ENCODE measurements at regions not wholly inside any gene's neighbourhood (a gene's known extent, or its start where the extent isn't known, plus 50 kb on each side); places are given as distances from the start of the nearest gene placed in this dataset.

DNA sequence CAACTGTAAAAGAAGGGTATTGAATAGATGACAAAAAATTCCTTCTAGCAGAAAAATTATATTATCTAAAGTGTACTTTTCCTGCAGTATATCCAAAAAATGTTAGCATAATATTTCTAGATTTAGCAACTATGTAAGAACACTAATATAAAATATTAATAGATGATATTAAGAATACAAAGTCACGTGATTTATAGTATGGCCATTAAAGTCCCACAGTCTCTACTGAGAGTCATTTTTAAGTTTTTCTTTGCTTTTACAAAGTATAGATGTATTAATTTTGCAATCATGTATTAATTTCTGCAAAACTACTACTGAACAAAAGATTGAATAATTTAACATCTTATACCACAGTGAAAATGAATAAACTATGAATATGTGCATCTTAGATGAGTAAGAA lies 94.9 kb downstream of the ZWINT start:
- no peak overlapping the region for H2AK5ac ChIP-seq (ENCODE audit: low read depth, low read length)
- H3K4me1 ChIP-seq (replicated peaks in 1 of 4; ENCODE audit: control insufficient read depth in 3 of 4, insufficient read depth in 4 of 4, low read length in 3 of 4): no peaks in the 10 kb centered on the region
- H2BK12ac ChIP-seq (ENCODE audit: low read depth, low read length): no peak overlapping the region
- no peak for DNase-seq (ENCODE audit: low read depth in 1 of 2, low spot score in 2 of 2)
- no peak overlapping the region for H3K4ac ChIP-seq (replicated peaks; ENCODE audit: insufficient read length, low read depth, low read length)
- ChIA-PET POLR2A (ENCODE audit: partially characterized antibody) (no interaction called here), CTCF (ENCODE audit: partially characterized antibody) (no interaction called here)
- H3K36me3 ChIP-seq (ENCODE audit: control insufficient read depth in 2 of 4, insufficient read depth in 4 of 4, low read length in 3 of 4): no peaks in the 10 kb centered on the region
- no peak overlapping the region for H3K4me3 ChIP-seq (ENCODE audit: extremely low read depth in 1 of 4, insufficient read depth in 2 of 4, low read depth in 3 of 4, low read length in 4 of 4)
- H4K20me1 ChIP-seq (replicated peaks in 1 of 2; ENCODE audit: control insufficient read depth in 1 of 2, insufficient read depth in 2 of 2, low read length in 2 of 2): no peaks in the 10 kb centered on the region
- no peaks in the 10 kb centered on the region for H3K79me2 ChIP-seq (ENCODE audit: control insufficient read depth in 1 of 2, insufficient read depth in 2 of 2, low read length in 2 of 2)
- no peak overlapping the region for H3K14ac ChIP-seq (ENCODE audit: insufficient read length)
- no peaks in the 10 kb centered on the region for H3K79me1 ChIP-seq (ENCODE audit: low read depth, low read length)
- no peaks in the 10 kb centered on the region for H3K27me3 ChIP-seq (replicated peaks in 1 of 4; ENCODE audit: control insufficient read depth in 3 of 4, extremely low read depth in 1 of 4, insufficient read depth in 3 of 4, low read length in 3 of 4)
- H4K8ac ChIP-seq (ENCODE audit: extremely low read depth, insufficient read depth, low read length): no peak overlapping the region
- H2AFZ ChIP-seq (ENCODE audit: low read length): no peak overlapping the region
- H3K4me2 ChIP-seq (ENCODE audit: insufficient read depth in 1 of 2, low read depth in 2 of 2, low read length in 2 of 2): no peak overlapping the region
- H2BK120ac ChIP-seq (replicated peaks; ENCODE audit: low read depth, low read length): no peak overlapping the region
- FAIRE-seq: no peak
- H3K9ac ChIP-seq (replicated peaks in 1 of 4; ENCODE audit: extremely low read depth in 1 of 4, low read depth in 3 of 4, low read length in 3 of 4): no peak overlapping the region
- H2BK20ac ChIP-seq (ENCODE audit: low read length): no peak overlapping the region
- no peak overlapping the region for H3K18ac ChIP-seq (ENCODE audit: extremely low read depth, low read length)
- no peaks in the 10 kb centered on the region for H3K23me2 ChIP-seq (ENCODE audit: low read depth, low read length)
- no peak overlapping the region for H3K56ac ChIP-seq (replicated peaks; ENCODE audit: insufficient read length, low read depth, low read length)
- TF ChIP-seq, protein P1, sequence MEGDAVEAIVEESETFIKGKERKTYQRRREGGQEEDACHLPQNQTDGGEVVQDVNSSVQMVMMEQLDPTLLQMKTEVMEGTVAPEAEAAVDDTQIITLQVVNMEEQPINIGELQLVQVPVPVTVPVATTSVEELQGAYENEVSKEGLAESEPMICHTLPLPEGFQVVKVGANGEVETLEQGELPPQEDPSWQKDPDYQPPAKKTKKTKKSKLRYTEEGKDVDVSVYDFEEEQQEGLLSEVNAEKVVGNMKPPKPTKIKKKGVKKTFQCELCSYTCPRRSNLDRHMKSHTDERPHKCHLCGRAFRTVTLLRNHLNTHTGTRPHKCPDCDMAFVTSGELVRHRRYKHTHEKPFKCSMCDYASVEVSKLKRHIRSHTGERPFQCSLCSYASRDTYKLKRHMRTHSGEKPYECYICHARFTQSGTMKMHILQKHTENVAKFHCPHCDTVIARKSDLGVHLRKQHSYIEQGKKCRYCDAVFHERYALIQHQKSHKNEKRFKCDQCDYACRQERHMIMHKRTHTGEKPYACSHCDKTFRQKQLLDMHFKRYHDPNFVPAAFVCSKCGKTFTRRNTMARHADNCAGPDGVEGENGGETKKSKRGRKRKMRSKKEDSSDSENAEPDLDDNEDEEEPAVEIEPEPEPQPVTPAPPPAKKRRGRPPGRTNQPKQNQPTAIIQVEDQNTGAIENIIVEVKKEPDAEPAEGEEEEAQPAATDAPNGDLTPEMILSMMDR (IDR thresholded peaks at IDR 0.05; ENCODE audit: control extremely low read depth in 1 of 3, insufficient read depth in 1 of 3, low read depth in 1 of 3, low read length in 3 of 3): no peak
- TF ChIP-seq TBP (IDR thresholded peaks at IDR 0.05; ENCODE audit: low read depth, low read length) (no peak), SP4 (IDR thresholded peaks at IDR 0.05; ENCODE audit: low read length) (no peak), EZH2 (IDR thresholded peaks at IDR 0.05; ENCODE audit: low read depth, low read length, severe bottlenecking) (no peak), CTBP2 (IDR thresholded peaks at IDR 0.05; ENCODE audit: borderline replicate concordance, insufficient read depth, insufficient read length, low read length) (no peak), RFX5 (IDR thresholded peaks at IDR 0.05; ENCODE audit: borderline replicate concordance, low read depth, low read length) (no peak), NRF1 (IDR thresholded peaks at IDR 0.05; ENCODE audit: low read depth, low read length) (no peak), BCL11A (IDR thresholded peaks at IDR 0.05; ENCODE audit: low read depth in 2 of 2, low read length in 2 of 2) (no peak), EP300 (IDR thresholded peaks at IDR 0.05; ENCODE audit: borderline replicate concordance in 1 of 2, low read depth in 2 of 2, low read length in 2 of 2) (no peak)
- H2BK5ac ChIP-seq (ENCODE audit: low read depth, low read length): no peak overlapping the region
- no peak overlapping the region for H3K27ac ChIP-seq (ENCODE audit: low read depth, low read length)
- WGBS, 2 experiments (ENCODE audit: extremely low coverage in 1 of 2, insufficient coverage in 1 of 2, insufficient read length in 1 of 2, insufficient replicate concordance in 2 of 2, low coverage in 1 of 2, low lambda C conversion rate in 2 of 2, missing lambda C conversion rate in 1 of 2): 91% methylated on average over 1 of the region's 1 CpG; no CpG with 5 or more reads in 1 of the 2 experiments
- H4K91ac ChIP-seq (replicated peaks; ENCODE audit: insufficient read length, low read length): no peak overlapping the region
- no peaks in the 10 kb centered on the region for H3K9me3 ChIP-seq (ENCODE audit: insufficient read depth in 2 of 2, low read depth in 1 of 2, low read length in 1 of 2)
- H2BK15ac ChIP-seq (ENCODE audit: low read length): no peak overlapping the region
- H4K5ac ChIP-seq (ENCODE audit: insufficient read length, low read depth, low read length): no peak overlapping the region
- H3K23ac ChIP-seq (ENCODE audit: insufficient read length): no peak overlapping the region

All from H1 (cell line).